PC-3 (cell line): ENCODE measurements at regions not wholly inside any gene's neighbourhood (a gene's known extent, or its start where the extent isn't known, plus 50 kb on each side); places are given as distances from the start of the nearest gene placed in this dataset.

ENCODE experiments used
- ATAC-seq: fragments of 200-7000 bp; cut with Tn5 transposase; 2 replicates; pipeline ENCODE4 v1.9.1; 2020; ENCODE audit warnings: mild to moderate bottlenecking, moderate library complexity
- BruUV-seq: library from RNA; stranded (reverse); fragments of 400-500 nt; replicated peaks from 2 replicates; lab custom pipeline; 2021; lab: Mats Ljungman, UMichigan
- CTCF ChIA-PET: fragments of 300-600 bp; sonication (Branson Sonifier 250); formaldehyde crosslinking; loops from one replicate; lab custom pipeline; 2022; ENCODE audit warnings: antibody characterized with exemption; lab: Charles Lee
- POLR2A ChIA-PET: fragments of 300-600 bp; sonication (Branson Sonifier 250); formaldehyde crosslinking; loops from one replicate; lab custom pipeline; 2022; ENCODE audit warnings: antibody characterized with exemption; ENCODE audit not compliant: unreplicated experiment; lab: Charles Lee
- DNase-seq: peaks from one replicate; pipeline ENCODE4 v3.0.0-alpha.2; 2015
- H2AFZ ChIP-seq: fragments of 300-600 bp; sonication (generic); 2 replicates; pipeline ENCODE4 v1.6.0; 2016; ENCODE audit warnings: antibody characterized with exemption, low read length
- H3F3A ChIP-seq: fragments of 300-600 bp; sonication (generic); one replicate; pipeline ENCODE4 v1.6.0; 2017; ENCODE audit warnings: antibody characterized with exemption, low read length, control low read depth, mild to moderate bottlenecking; ENCODE audit not compliant: unreplicated experiment
- H3K27ac ChIP-seq: fragments of 300-600 bp; sonication (generic); 2 replicates; pipeline ENCODE4 v1.5.1; 2016; ENCODE audit warnings: mild to moderate bottlenecking, low read length
- H3K27me3 ChIP-seq: fragments of 300-600 bp; sonication (generic); 2 replicates; pipeline ENCODE4 v1.6.1; 2016; ENCODE audit warnings: low read length, mixed read lengths
- H3K36me3 ChIP-seq: fragments of 300-600 bp; sonication (generic); 2 replicates; pipeline ENCODE4 v1.6.1; 2016; ENCODE audit warnings: low read depth, mixed run types, low read length, mixed read lengths
- H3K4me1 ChIP-seq: fragments of 300-600 bp; sonication (generic); 2 replicates; pipeline ENCODE4 v1.5.1; 2016; ENCODE audit warnings: low read length; ENCODE audit not compliant: insufficient read depth
- H3K4me2 ChIP-seq: fragments of 300-600 bp; sonication (generic); 2 replicates; pipeline ENCODE4 v1.6.0; 2016; ENCODE audit warnings: low read length
- H3K4me3 ChIP-seq: fragments of 300-600 bp; sonication (generic); 2 replicates; pipeline ENCODE4 v1.5.1; 2016; ENCODE audit warnings: mild to moderate bottlenecking, low read length, mixed read lengths
- H3K79me2 ChIP-seq: fragments of 300-600 bp; sonication (generic); 2 replicates; pipeline ENCODE4 v1.6.1; 2017; ENCODE audit warnings: low read length, mixed read lengths
- H3K9ac ChIP-seq: fragments of 300-600 bp; sonication (generic); 2 replicates; pipeline ENCODE4 v1.6.0; 2016; ENCODE audit warnings: mild to moderate bottlenecking, low read length
- H3K9me2 ChIP-seq: fragments of 300-600 bp; sonication (generic); replicated peaks from 2 replicates; pipeline ENCODE4 v1.6.1; 2016; ENCODE audit warnings: mixed run types, low read length, mixed read lengths
- H3K9me3 ChIP-seq: fragments of 300-600 bp; sonication (generic); 2 replicates; pipeline ENCODE4 v1.6.1; 2016; ENCODE audit warnings: low read length, mixed read lengths
- H4K20me1 ChIP-seq: fragments of 300-600 bp; sonication (generic); 2 replicates; pipeline ENCODE4 v1.6.1; 2016; ENCODE audit warnings: low read length, mixed read lengths
- CTCF ChIP-seq: fragments of 300-600 bp; sonication (generic); conservative IDR thresholded peaks from 2 replicates; pipeline ENCODE4 v1.5.1; 2017; ENCODE audit warnings: antibody characterized with exemption, low read depth, mild to moderate bottlenecking, low read length
- EZH2 ChIP-seq: fragments of 300-600 bp; sonication (generic); IDR thresholded peaks from one replicate; pipeline ENCODE4 v1.6.1; 2017; ENCODE audit warnings: antibody characterized with exemption, mild to moderate bottlenecking, low read length; ENCODE audit not compliant: unreplicated experiment
- EZH2phosphoT487 ChIP-seq: fragments of 300-600 bp; sonication (generic); IDR thresholded peaks from 2 replicates; pipeline ENCODE4 v1.6.1; 2018; ENCODE audit warnings: mild to moderate bottlenecking, antibody characterized with exemption, low read length, borderline replicate concordance
- intact Hi-C: fragments of 100-400 bp; cut with micrococcal nuclease; formaldehyde crosslinking; loops from 2 replicates; pipeline ENCODE4 v1.9.0; 2023

- Histone ChIP-seq H3K79me2 (no peaks in the 10 kb centered on the region), H2AFZ (no peak overlapping the region), H3K4me3 (no peak overlapping the region), H3K9ac (no peak overlapping the region), H3K27me3 (no peaks in the 10 kb centered on the region), H3K36me3 (no peaks in the 10 kb centered on the region), H3K4me1 (no peaks in the 10 kb centered on the region), H4K20me1 (no peaks in the 10 kb centered on the region), H3K4me2 (no peak overlapping the region), H3F3A (no peaks in the 10 kb centered on the region), H3K9me3 (no peaks in the 10 kb centered on the region), H3K27ac (no peak overlapping the region), H3K9me2 (no peaks in the 10 kb centered on the region)
- intact Hi-C loops: no loop called here
- POLR2A ChIA-PET: interaction anchor here (0.5 kb wide), 1 partner anchor 56 kb away, joined by 3 read pairs; no protein-coding TSS in a partner anchor
- no TSS peak for BruUV-seq
- TF ChIP-seq CTCF: no peak
- no peak for TF ChIP-seq EZH2phosphoT487
- TF ChIP-seq EZH2: no peak
- ATAC-seq (no peak), DNase-seq (no peak)
- CTCF ChIA-PET: no interaction called here
Observed at GRCh38 chr6:113718588-113718987, 138.6 kb upstream of the MARCKS start.

- Histone ChIP-seq H3K9me2 (no peaks in the 10 kb centered on the region), H3K4me3 (no peak overlapping the region), H3K9ac (no peak overlapping the region), H3F3A (no peaks in the 10 kb centered on the region), H3K79me2 (no peaks in the 10 kb centered on the region), H3K4me2 (no peak overlapping the region), H3K27me3 (no peaks in the 10 kb centered on the region), H3K27ac (no peak overlapping the region), H4K20me1 (no peaks in the 10 kb centered on the region), H3K4me1 (no peaks in the 10 kb centered on the region), H3K36me3 (no peaks in the 10 kb centered on the region), H3K9me3 (no peaks in the 10 kb centered on the region), H2AFZ (no peak overlapping the region)
- no TSS peak for BruUV-seq
- no peak; the same call in 1 of the 2 replicates for ATAC-seq
- CTCF ChIA-PET: no interaction called here
- POLR2A ChIA-PET: interaction anchor here (0.5 kb wide), 1 partner anchor 56 kb away, joined by 3 read pairs; no protein-coding TSS in a partner anchor
- intact Hi-C loops: no loop called here
- TF ChIP-seq EZH2phosphoT487 (no peak), EZH2 (no peak), CTCF (no peak)
- peak; percentile 45 for DNase-seq
Observed at GRCh38 chr6:113719064-113719463, 138.1 kb upstream of the MARCKS start.

GRCh38 chr6:113719545-113719944 is 137.6 kb upstream of the MARCKS start:
- Histone ChIP-seq H3F3A (no peaks in the 10 kb centered on the region), H3K36me3 (no peaks in the 10 kb centered on the region), H3K4me2 (no peak overlapping the region), H3K4me1 (no peaks in the 10 kb centered on the region), H3K27me3 (no peaks in the 10 kb centered on the region), H3K9me2 (no peaks in the 10 kb centered on the region), H3K9me3 (no peaks in the 10 kb centered on the region), H3K9ac (no peak overlapping the region), H4K20me1 (no peaks in the 10 kb centered on the region), H3K4me3 (no peak overlapping the region), H2AFZ (no peak overlapping the region), H3K27ac (no peak overlapping the region), H3K79me2 (no peaks in the 10 kb centered on the region)
- POLR2A ChIA-PET: no interaction called here
- BruUV-seq: no TSS peak
- CTCF ChIA-PET: no interaction called here
- intact Hi-C loops: no loop called here
- ATAC-seq: no peak
- no peak for DNase-seq
- TF ChIP-seq EZH2phosphoT487 (no peak), CTCF (no peak), EZH2 (no peak)
